ENCODE measurements at regions not wholly inside any gene's neighbourhood (a gene's known extent, or its start where the extent isn't known, plus 50 kb on each side); places are given as distances from the start of the nearest gene placed in this dataset.

DNA sequence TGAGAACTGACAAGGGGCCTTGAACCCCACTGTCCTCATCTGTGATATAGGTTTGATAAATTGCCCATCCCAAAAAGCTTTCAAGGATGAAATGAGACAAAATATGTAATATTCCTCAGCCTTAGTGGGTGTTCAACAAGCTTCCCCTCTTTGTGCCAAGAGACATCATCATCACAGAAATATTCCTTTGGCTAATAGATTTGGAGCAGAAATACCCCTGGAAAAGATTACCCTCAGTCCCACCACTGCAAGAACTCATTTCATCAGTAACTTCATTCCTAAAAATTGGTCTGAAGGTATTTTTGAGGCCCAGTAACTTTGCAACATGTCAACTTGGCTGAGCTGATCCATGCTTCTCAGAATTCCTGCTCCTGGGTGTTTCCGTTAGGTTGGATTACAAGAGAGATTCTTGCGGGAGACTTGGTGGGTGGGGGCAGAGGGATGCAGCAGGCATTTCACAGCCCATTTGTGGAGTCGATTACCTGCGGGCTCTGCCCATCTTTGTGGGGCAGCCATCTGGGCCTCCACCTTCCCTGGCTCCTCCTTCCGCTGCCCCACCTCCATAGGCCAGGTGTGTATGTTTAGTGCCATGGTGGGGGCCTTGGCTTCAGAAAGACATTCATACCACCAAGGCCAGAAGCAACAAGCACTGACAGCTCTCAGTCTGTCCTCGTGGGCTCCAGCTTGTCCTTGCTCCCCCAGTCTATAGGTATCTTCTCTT, 263.9 kb downstream of the GLI2 start:
- DNase-seq (ENCODE audit: low read depth) = no peak
- in situ Hi-C loops (cut with HindIII; ENCODE audit: low pct_unique_long_range_greater_than_20kb, low sequenced_read_pairs) = no loop called here

DNA sequence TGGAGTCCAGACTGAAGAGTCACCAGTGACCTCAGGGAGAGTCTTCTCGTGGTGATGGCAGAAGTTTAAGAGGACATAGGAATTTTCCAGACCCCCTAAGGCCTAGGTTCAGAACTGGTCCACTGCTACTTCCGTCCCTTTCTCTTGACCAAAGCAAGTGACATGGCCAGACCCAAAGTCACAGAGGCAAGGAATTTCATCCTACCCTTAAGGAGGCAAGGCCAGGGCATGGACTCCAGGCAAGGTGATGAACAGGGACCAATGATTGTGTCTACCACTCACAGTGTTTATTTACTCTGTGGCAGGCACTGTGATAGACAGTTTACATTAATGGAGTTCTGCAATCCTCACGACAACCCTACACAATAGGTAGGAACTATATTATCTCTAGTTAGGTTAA, 265.1 kb downstream of the GLI2 start:
- in situ Hi-C loops (cut with HindIII; ENCODE audit: low pct_unique_long_range_greater_than_20kb, low sequenced_read_pairs) = no loop called here

GRCh38 chr2:121001641-121002040, 266.0 kb downstream of the GLI2 start:
- DNase-seq (ENCODE audit: low read depth) = no peak
- in situ Hi-C loops (cut with HindIII; ENCODE audit: low pct_unique_long_range_greater_than_20kb, low sequenced_read_pairs) = no loop called here

More for the DNA sequence above, 265.1 kb downstream of the GLI2 start:
- no peak for DNase-seq (ENCODE audit: low read depth)

DNA sequence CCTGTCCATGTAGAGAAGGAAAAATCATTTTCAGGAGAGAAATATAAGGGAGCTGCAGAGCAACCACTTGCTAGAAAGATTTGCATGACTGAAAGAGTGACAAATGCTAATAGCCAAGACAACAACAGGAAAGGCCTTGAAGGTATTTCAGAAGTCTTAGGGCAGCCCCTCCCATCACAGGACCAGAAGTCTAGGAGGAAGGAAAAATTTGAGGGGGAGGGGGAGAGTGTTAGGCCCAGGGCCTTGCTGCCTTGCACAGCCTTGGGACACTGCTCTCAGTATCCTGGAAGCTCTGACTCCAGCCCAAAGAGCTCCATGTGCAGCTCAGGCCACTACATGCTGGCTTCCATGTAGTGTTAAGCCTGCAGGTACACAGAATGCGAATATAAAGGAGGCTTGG, 266.9 kb downstream of the GLI2 start:
- DNase-seq (ENCODE audit: low read depth) = no peak
- in situ Hi-C loops (cut with HindIII; ENCODE audit: low pct_unique_long_range_greater_than_20kb, low sequenced_read_pairs) = no loop called here

DNA sequence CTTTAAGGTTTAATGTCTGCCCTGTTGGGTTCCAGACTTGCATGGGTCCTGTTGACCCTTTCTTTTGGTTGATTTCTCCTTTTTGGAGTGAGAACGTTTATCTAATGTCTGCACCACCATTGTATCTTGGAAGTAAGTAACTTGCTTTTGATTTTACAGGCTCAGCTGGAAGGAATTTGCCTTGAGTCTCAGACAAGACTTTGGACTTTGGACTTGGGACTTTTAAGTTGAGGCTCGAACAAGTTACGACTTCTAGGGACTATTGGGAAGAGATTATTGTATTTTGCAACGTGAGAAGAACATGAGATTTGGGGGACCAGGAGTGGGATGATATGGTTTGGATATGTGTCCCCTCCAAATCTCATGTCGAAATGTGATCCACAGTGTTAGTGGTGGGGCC, 267.7 kb downstream of the GLI2 start:
- in situ Hi-C loops (cut with HindIII; ENCODE audit: low pct_unique_long_range_greater_than_20kb, low sequenced_read_pairs) = no loop called here
- DNase-seq (ENCODE audit: low read depth) = no peak

DNA sequence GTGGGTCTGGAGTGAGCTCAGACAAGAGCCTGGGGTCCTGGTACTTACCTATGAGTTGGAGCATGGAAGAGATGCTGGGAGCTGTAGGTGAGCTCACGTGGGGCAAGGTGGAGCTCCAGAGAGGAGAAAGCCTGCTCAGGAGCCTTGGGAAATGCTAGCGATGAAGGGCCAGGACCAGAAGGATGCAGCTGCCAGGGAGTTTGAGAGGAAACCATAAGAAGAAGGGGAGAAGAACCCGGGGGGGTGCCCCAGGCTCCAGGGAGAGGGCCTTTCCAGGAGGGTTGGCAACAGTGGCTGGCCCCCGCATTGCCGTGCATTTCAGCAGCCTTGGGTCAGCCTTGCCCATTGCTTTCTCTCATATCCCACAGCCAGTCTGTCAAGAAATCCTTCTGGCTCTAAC, 268.7 kb downstream of the GLI2 start:
- in situ Hi-C loops (cut with HindIII; ENCODE audit: low pct_unique_long_range_greater_than_20kb, low sequenced_read_pairs) = no loop called here
- no peak for DNase-seq (ENCODE audit: low read depth)

GRCh38 chr2:121004950-121005349, 269.3 kb downstream of the GLI2 start:
- no peak for DNase-seq (ENCODE audit: low read depth)
- in situ Hi-C loops (cut with HindIII; ENCODE audit: low pct_unique_long_range_greater_than_20kb, low sequenced_read_pairs) = no loop called here

GRCh38 chr2:121005453-121005852, 269.8 kb downstream of the GLI2 start:
- DNase-seq (ENCODE audit: low read depth) = no peak
- in situ Hi-C loops (cut with HindIII; ENCODE audit: low pct_unique_long_range_greater_than_20kb, low sequenced_read_pairs) = no loop called here

- DNase-seq (ENCODE audit: low read depth) = no peak
- in situ Hi-C loops (cut with HindIII; ENCODE audit: low pct_unique_long_range_greater_than_20kb, low sequenced_read_pairs) = no loop called here
Observed at GRCh38 chr2:121006743-121007489, 271.2 kb downstream of the GLI2 start.

- DNase-seq (ENCODE audit: low read depth) = no peak
- in situ Hi-C loops (cut with HindIII; ENCODE audit: low pct_unique_long_range_greater_than_20kb, low sequenced_read_pairs) = no loop called here
Observed at GRCh38 chr2:121007490-121007853, 271.8 kb downstream of the GLI2 start.

DNA sequence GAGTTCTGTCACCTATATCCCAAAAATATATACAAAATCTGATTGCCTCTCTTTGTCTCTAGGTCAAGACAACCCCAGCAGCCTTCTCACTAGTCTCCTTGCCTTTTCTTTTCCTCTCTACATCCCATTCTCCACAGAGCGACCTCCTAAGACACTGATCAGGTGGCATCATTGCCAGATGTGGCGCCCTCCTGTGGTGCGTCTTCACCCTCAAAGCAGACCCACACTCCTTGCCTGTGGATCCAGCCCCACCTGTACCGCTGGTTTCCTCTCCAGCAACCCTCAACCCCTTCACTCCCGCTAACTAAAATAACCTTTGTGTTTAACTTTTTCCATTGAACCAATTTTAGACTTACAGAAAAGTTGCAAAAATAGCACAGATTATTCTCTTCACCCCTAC, 273.3 kb downstream of the GLI2 start:
- no peak for DNase-seq (ENCODE audit: low read depth)
- in situ Hi-C loops (cut with HindIII; ENCODE audit: low pct_unique_long_range_greater_than_20kb, low sequenced_read_pairs) = no loop called here

GRCh38 chr2:121010998-121011397, 274.0 kb downstream of the TFCP2L1 start:
- in situ Hi-C loops (cut with HindIII; ENCODE audit: low pct_unique_long_range_greater_than_20kb, low sequenced_read_pairs) = no loop called here
- no peak for DNase-seq (ENCODE audit: low read depth)

- DNase-seq (ENCODE audit: low read depth) = no peak
Observed at GRCh38 chr2:121014876-121015275, 270.1 kb downstream of the TFCP2L1 start.

GRCh38 chr2:121015971-121016485, 269.0 kb downstream of the TFCP2L1 start:
- no peak for DNase-seq (ENCODE audit: low read depth)
- in situ Hi-C loops (cut with HindIII; ENCODE audit: low pct_unique_long_range_greater_than_20kb, low sequenced_read_pairs) = no loop called here

More at GRCh38 chr2:121014876-121015275, 270.1 kb downstream of the TFCP2L1 start:
- in situ Hi-C loops (cut with HindIII; ENCODE audit: low pct_unique_long_range_greater_than_20kb, low sequenced_read_pairs) = no loop called here

GRCh38 chr2:121017396-121017795, 267.6 kb downstream of the TFCP2L1 start:
- in situ Hi-C loops (cut with HindIII; ENCODE audit: low pct_unique_long_range_greater_than_20kb, low sequenced_read_pairs) = no loop called here
- no peak for DNase-seq (ENCODE audit: low read depth)

DNA sequence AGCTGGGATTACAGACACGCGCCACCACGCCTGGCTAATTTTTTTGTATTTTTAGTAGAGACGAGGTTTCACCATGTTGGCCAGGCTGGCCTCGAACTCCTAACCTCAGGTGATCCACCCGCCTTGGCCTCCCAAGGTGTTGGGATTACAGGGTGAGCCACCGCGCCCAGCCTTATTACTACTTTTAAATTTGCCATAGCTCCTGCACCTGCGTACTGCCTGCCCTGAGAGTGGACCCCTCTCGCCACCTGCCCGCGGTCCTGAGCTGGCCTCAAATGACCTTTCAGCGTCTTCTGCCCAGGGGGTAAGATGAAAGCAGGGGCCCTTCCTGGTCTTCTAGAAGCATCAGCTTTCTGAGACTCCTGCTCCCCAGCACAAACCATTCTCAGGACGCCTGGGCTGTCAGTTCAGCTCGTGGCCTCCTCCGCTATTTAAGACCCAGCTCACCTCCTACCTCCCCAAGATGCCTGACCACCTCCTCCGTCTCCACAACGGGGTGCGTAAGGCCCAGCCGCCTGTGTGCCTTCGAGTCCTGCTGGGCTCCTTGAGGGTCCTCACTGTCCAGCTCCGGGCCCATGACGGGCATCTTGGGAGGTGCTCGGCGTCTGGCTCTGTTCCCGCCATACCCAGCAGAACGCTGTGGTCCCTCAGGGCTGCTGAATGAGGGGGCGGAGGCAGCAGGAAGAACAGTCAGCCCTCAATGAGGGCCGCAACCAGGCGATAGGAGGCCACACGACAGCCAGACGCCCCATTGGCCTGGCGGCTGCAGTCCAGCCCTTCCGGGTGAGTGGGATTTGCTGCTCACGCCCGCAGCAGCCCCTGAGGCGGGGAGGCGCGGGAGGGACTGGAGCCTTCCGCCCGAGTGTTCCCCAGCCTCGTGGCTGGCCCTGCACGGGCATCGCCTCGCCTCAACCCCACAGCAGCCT, 266.6 kb downstream of the TFCP2L1 start:
- DNase-seq (ENCODE audit: low read depth) = no peak
- in situ Hi-C loops (cut with HindIII; ENCODE audit: low pct_unique_long_range_greater_than_20kb, low sequenced_read_pairs) = no loop called here

DNA sequence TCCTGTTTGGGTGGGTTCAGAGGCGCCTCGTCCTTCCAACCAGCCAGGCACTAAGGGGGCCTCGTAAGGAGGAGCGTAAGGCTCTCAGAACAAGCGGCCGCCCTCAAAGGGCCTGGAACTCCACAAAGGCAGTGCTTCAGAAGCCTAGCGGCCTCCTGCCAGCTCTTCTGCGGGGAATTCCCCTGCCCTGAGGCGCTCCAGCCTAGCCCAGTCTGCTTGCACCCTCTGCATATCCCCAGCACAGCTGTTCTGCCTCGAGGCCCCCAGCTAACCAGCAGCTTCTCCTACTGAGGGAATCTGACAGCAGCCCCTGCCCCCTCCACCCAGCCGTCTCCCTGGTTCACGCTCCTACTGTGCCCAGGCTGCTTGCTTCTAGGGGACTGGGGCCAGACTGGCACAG, 265.9 kb downstream of the TFCP2L1 start:
- DNase-seq (ENCODE audit: low read depth) = no peak
- in situ Hi-C loops (cut with HindIII; ENCODE audit: low pct_unique_long_range_greater_than_20kb, low sequenced_read_pairs) = no loop called here

DNA sequence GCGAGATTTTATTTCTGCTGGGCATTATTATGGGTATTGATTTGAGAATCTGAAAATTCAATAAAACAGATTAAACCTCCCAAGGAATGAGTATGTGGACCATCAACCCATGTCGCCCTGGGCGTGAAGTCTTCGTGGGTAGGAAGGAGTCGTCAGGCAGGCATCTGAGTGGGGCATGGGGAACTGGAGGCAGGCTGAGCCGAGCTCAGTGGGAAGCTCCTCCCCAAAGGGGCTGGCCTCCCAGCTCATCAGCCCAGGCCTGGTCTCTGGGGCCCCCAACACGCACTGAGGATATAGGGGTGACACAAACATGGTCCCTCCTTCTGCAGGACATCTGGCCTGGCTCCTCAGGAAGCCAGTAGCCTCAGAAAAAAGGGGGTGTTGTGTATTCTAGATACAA, 265.2 kb downstream of the TFCP2L1 start:
- in situ Hi-C loops (cut with HindIII; ENCODE audit: low pct_unique_long_range_greater_than_20kb, low sequenced_read_pairs) = no loop called here
- DNase-seq (ENCODE audit: low read depth) = no peak

DNA sequence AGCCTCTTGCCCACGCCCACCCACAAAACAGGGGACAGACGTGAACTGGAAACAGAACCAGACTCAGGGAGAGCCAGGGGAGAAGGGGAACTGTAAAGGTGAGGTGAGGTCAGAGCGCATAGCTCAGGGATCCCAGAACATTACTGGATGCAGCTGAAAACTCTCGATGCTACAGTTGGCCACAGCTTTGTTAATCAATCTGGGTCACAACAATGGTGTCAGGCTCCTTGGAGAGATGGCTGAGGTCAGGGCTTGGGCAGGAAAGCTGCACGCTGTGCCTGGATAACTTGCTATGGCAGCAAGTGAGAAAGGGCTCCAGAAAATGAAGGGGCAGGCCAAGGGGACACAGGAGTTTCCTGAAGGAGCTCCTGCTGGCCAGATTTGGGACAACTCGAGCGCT, 263.3 kb downstream of the TFCP2L1 start:
- in situ Hi-C loops (cut with HindIII; ENCODE audit: low pct_unique_long_range_greater_than_20kb, low sequenced_read_pairs) = no loop called here
- DNase-seq (ENCODE audit: low read depth) = no peak
